ENCODE measurements at regions not wholly inside any gene's neighbourhood (a gene's known extent, or its start where the extent isn't known, plus 50 kb on each side); places are given as distances from the start of the nearest gene placed in this dataset.

DNA sequence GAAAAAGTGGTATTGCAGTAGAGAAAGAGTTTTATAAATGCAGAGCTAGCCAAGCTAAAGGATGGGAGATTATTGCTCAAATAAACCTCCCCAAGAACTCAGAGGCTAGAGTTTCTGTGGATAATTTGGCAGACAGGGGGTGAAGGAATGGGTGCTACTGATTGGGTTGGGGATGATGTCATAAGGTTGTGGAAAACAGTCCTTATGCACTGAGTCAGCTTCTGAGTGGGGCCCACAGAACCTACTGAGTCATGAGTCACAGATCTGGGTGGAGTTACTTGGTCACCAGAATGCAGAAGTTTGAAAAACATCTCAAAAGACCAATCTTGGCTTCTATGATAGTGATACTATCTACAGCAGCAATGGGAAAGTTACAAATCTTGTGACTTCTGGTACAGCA lies 1146.7 kb downstream of the TYW1 start:
- TF ChIP-seq EZH2 (IDR thresholded peaks at IDR 0.05): no peak
- no peak for TF ChIP-seq POLR2AphosphoS5 (IDR thresholded peaks at IDR 0.05; ENCODE audit: borderline replicate concordance, low read depth, low read length)
- TF ChIP-seq FOXP2 (optimal IDR thresholded peaks at IDR 0.05; ENCODE audit: control extremely low read depth, extremely low read length, insufficient read depth): no peak
